HG03457 (cell line): ENCODE measurements at regions not wholly inside any gene's neighbourhood (a gene's known extent, or its start where the extent isn't known, plus 50 kb on each side); places are given as distances from the start of the nearest gene placed in this dataset.
"Not testable (repeated sequence)": the region's sequence is repeated elsewhere in the genome, so short reads cannot be mapped to it uniquely, and the experiment has no call there.

Experiments
- ATAC-seq: cut with Tn5 transposase; IDR thresholded peaks from one replicate; pipeline ENCODE4 v1.9.1; 2021; ENCODE audit warnings: moderate number of reproducible peaks; ENCODE audit not compliant: unreplicated experiment

GRCh38 chr13:69109891-69110525, 997.6 kb upstream of the ATXN8OS start:
- ATAC-seq: no peak

GRCh38 chr13:69108486-69108885, 999.1 kb upstream of the ATXN8OS start:
- no peak for ATAC-seq

GRCh38 chr13:69107436-69107835, 1000.2 kb upstream of the ATXN8OS start:
- ATAC-seq: no peak

DNA sequence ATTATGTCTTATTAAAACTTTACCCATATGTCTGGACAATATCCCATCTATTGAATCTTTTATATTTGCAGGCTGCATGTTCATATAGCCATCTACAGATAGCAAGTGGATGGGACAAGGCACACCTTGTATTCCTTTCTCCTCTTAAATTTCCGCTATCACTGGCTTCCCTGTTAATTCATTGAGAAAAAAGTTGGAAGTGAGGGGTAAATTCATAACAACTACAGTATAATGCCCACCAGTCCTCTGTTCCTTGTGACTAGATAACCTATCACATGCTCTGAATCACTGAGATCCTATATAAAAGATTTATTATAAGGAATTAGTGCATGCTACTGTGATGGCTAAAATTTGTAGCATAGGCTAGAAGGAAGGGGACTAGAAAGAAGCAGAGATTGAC, 1005.8 kb upstream of the ATXN8OS start:
- ATAC-seq: no peak

DNA sequence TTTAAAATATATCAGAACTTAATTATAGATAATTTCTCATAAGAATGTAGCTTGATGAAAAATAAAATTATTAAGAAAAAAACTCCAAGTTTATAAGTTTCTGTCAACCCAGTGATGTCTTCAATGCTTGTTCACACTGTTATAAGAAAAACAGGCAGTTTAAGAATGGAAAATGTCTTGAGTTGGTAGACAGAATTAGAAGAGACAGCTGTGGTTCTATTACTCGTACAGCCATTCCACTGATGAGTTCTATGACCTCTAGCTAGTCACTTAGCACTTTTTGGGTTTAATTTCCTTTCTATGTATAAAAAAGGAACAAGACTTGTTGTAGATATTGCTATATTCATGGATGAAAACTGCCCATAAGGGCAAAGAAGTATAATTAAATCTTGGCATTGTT, 1013.1 kb upstream of the ATXN8OS start:
- no peak for ATAC-seq

DNA sequence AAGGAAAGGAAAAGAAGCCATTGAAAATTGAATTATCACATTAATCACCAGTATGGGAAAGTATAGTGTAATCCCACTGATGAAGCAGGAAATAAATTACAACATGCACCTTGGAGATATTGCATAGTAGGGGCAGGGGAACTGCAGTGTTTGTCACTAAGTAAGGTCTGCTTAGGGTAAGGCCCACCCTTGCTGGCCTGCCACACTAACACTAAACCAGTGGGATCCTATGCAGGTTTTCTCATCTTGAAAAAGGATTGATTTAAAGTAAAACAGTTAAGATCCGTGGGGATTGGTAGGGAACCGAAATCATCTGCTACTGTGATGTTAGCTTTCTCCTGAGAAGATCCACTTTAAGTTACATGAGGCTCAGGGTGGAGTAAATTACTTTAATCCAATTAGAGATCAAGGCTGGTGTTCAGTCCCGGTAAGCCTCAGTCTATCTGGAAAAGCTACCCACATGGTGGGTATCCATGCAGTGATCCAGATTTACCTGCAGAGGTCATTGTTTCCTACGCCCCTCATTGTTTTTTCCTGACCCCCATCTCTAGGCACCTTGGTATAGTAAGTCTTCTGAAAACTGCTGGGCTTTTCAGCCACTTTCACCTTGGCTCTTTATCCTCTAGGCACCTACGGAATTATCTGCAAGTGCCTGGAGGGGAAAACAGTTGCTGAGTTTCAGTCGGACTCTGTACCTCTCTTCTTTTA, 1014.9 kb upstream of the ATXN8OS start:
- ATAC-seq: no peak

- no peak for ATAC-seq
These were observed 1030.4 kb upstream of the ATXN8OS start for GRCh38 chr13:69077267-69077666.

GRCh38 chr13:69069554-69070133, 1038.0 kb upstream of the ATXN8OS start:
- no peak for ATAC-seq

GRCh38 chr13:69050696-69051095, 1056.9 kb upstream of the ATXN8OS start:
- no peak for ATAC-seq

- ATAC-seq: no peak
These were observed 1063.0 kb upstream of the ATXN8OS start for GRCh38 chr13:69044629-69045028.

- ATAC-seq: no peak
These were observed 1066.7 kb upstream of the ATXN8OS start for GRCh38 chr13:69040898-69041297.

DNA sequence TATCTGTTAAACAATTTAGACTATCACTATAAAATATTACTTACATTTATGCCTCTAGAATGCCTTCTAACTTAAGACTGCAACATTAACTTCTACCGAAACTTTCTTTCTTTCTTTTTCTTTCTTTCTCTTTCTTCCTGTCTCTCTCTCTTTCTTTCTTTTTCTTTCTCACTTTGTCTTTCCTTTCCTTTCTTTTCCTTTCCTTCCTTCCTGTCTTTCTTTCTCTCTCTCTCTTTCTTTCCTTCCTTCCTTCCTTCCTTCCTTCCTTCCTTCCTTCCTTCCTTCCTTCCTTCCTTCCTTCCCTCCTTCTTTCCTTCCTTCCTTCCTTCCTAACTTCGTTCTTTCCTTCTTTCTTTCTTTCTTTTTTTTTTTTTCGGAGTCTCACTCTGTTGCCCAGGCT, 1071.9 kb upstream of the ATXN8OS start:
- no peak for ATAC-seq

GRCh38 chr13:69028936-69029335, 1078.7 kb upstream of the ATXN8OS start:
- ATAC-seq: no peak

GRCh38 chr13:69020120-69020519, 1087.5 kb upstream of the ATXN8OS start:
- no peak for ATAC-seq

- not testable (repeated sequence) for ATAC-seq
These were observed 1089.5 kb upstream of the ATXN8OS start for GRCh38 chr13:69018173-69018572.

DNA sequence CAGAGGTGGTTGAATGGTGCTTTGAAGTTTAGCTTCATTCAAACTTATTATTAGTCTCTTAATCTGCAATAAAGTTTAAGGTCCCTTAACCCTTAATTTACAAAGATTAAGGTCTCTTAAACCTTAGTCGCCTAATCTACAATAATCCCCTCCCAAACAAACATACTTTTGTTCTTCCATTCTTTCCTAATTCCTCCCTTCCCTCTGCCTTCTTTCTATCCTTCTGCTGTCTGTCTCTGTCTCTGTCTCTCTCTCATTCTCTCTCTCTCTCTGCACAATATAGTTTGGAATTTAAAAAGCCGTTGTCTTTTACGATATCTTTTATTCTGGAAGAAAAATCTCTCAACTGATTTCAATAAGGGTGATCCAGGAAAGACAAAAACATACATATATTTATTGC, 1096.8 kb upstream of the ATXN8OS start:
- no peak for ATAC-seq

- no peak for ATAC-seq
These were observed 1099.1 kb upstream of the ATXN8OS start for GRCh38 chr13:69008499-69008898.

- no peak for ATAC-seq
These were observed 1109.6 kb upstream of the ATXN8OS start for GRCh38 chr13:68998056-68998455.

- ATAC-seq: no peak
These were observed 1111.0 kb upstream of the ATXN8OS start for GRCh38 chr13:68996668-68997025.

DNA sequence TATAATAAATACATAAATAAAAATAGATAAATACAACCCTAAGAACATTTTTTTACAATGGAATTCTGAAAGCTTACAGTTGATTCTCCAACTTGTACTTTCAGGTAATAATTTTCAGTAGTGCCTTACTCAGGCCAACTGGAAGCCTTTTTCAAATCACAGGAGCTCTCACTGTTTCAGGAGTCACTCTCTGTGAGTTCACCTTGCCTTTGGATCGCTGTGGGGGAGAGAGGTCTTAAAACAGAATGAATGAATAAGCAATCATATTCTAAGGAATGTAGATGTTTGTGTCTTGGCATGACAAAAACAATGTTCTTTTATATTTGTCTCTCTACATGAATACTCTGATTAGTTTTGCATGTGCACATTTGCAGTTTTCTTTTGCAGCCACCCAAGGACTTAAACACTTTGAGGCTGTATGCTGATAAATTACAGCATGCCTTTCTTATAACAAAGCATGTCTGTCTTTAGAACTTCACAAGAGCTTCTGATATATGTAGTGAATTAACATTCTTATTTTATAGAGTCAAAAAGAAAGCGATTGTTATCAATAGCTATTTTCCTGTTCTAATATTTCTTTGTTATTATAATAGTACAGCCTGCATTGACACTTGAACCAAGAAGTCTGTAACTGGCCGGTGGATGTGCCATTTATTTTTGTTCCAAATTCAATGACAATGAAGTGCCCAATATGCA, 1111.5 kb upstream of the ATXN8OS start:
- ATAC-seq: no peak

- ATAC-seq: no peak
These were observed 1114.5 kb upstream of the ATXN8OS start for GRCh38 chr13:68993154-68993553.

DNA sequence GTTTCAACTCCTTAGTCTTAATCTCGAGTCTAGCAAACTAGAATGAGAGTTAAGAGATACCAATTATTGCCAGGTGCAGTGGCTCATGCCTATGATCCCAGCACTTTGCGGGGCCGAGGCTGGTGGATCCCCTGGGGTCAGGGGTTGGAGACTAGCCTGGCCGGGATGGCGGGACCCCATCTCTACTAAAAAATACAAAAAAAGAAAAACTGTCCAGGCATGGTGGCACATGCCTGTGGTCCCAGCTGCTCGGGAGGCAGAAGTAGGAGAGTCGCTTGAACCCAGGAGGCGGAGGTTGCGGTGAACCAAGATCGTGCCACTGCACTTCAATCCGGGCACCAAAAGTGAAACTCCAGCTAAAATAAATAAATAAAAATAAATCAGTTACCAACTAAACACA, 1119.5 kb upstream of the ATXN8OS start:
- ATAC-seq: no peak
